ENCODE measurements at regions not wholly inside any gene's neighbourhood (a gene's known extent, or its start where the extent isn't known, plus 50 kb on each side); places are given as distances from the start of the nearest gene placed in this dataset.

DNA sequence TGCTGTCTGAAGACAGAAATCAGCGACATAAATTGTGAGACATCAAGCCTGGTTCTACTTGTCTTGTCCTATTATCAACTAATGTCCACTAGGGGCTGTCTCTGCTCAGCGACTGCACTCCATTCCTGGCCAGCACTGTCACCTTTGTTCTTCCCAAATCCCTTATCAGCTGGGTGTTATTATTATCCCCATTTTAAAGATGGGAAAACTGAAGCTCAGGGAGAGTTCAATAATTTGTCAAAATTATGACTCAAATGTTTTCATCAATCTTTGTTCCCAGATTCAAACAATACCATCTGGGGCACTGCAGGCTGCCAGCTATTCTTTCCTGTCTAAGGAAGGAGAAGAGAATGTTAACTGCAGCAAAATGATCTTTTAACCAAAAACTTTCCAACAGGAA lies 431.6 kb upstream of the NFE2L3 start:
- Mint-ChIP-seq H3K9me3 (peaks cover 49% of the 10 kb centered on the region), H3K36me3 (ENCODE audit: low read depth) (peaks cover under 1% of the 10 kb centered on the region; the same call in 1 of the 2 replicates), H3K27ac (no peak overlapping the region), H3K4me1 (ENCODE audit: low read depth) (no peaks in the 10 kb centered on the region), H3K27me3 (ENCODE audit: insufficient read depth) (no peaks in the 10 kb centered on the region; the same call in 1 of the 2 replicates), H3K4me3 (no peak overlapping the region)
- no peak for DNase-seq
- TF ChIP-seq, protein P1, sequence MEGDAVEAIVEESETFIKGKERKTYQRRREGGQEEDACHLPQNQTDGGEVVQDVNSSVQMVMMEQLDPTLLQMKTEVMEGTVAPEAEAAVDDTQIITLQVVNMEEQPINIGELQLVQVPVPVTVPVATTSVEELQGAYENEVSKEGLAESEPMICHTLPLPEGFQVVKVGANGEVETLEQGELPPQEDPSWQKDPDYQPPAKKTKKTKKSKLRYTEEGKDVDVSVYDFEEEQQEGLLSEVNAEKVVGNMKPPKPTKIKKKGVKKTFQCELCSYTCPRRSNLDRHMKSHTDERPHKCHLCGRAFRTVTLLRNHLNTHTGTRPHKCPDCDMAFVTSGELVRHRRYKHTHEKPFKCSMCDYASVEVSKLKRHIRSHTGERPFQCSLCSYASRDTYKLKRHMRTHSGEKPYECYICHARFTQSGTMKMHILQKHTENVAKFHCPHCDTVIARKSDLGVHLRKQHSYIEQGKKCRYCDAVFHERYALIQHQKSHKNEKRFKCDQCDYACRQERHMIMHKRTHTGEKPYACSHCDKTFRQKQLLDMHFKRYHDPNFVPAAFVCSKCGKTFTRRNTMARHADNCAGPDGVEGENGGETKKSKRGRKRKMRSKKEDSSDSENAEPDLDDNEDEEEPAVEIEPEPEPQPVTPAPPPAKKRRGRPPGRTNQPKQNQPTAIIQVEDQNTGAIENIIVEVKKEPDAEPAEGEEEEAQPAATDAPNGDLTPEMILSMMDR (IDR thresholded peaks at IDR 0.05) = no peak

DNA sequence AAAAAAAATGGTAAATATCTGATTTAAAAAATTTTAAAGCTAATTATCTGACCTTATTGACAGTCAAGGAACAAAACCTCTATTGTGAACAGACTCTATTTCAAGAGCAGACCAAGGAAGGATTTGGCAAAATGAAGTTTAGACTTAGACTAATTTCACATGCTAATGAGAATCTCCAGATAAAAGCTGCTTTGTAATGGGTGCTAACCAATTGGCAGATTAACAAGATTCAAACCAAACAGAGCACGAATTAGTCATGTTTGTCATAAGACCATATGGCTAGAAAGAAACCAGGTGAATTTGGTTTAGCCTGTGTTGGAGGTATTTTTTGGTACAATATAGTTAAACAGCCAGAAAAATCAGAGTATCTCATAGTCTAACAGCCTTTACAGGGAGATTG lies 429.1 kb upstream of the NFE2L3 start:
- TF ChIP-seq, protein P1 (IDR thresholded peaks at IDR 0.05) = no peak
- H3K4me3 Mint-ChIP-seq = no peak overlapping the region
- H3K27me3 Mint-ChIP-seq (ENCODE audit: insufficient read depth) = no peaks in the 10 kb centered on the region; the same call in 1 of the 2 replicates

GRCh38 chr7:25725451-25725850 lies 426.5 kb upstream of the NFE2L3 start:
- Mint-ChIP-seq H3K4me3 (no peak overlapping the region), H3K27ac (no peak overlapping the region)
- TF ChIP-seq, protein P1 (IDR thresholded peaks at IDR 0.05) = no peak

More for the DNA sequence above, 429.1 kb upstream of the NFE2L3 start:
- Mint-ChIP-seq H3K4me1 (ENCODE audit: low read depth) (no peaks in the 10 kb centered on the region), H3K9me3 (peaks cover 37% of the 10 kb centered on the region), H3K27ac (no peak overlapping the region), H3K36me3 (ENCODE audit: low read depth) (no peaks in the 10 kb centered on the region; the same call in 1 of the 2 replicates)
- no peak for DNase-seq

GRCh38 chr7:25726170-25726780 lies 425.7 kb upstream of the NFE2L3 start:
- TF ChIP-seq, protein P1 (IDR thresholded peaks at IDR 0.05) = no peak
- Mint-ChIP-seq H3K27me3 (ENCODE audit: insufficient read depth) (no peaks in the 10 kb centered on the region), H3K27ac (no peak overlapping the region), H3K36me3 (ENCODE audit: low read depth) (no peaks in the 10 kb centered on the region), H3K4me1 (ENCODE audit: low read depth) (no peaks in the 10 kb centered on the region), H3K9me3 (peaks cover 15% of the 10 kb centered on the region), H3K4me3 (no peak overlapping the region)
- no peak for DNase-seq

More at GRCh38 chr7:25725451-25725850, 426.5 kb upstream of the NFE2L3 start:
- DNase-seq = no peak
- Mint-ChIP-seq H3K27me3 (ENCODE audit: insufficient read depth) (no peaks in the 10 kb centered on the region), H3K36me3 (ENCODE audit: low read depth) (no peaks in the 10 kb centered on the region), H3K4me1 (ENCODE audit: low read depth) (no peaks in the 10 kb centered on the region), H3K9me3 (peaks cover 21% of the 10 kb centered on the region)

DNA sequence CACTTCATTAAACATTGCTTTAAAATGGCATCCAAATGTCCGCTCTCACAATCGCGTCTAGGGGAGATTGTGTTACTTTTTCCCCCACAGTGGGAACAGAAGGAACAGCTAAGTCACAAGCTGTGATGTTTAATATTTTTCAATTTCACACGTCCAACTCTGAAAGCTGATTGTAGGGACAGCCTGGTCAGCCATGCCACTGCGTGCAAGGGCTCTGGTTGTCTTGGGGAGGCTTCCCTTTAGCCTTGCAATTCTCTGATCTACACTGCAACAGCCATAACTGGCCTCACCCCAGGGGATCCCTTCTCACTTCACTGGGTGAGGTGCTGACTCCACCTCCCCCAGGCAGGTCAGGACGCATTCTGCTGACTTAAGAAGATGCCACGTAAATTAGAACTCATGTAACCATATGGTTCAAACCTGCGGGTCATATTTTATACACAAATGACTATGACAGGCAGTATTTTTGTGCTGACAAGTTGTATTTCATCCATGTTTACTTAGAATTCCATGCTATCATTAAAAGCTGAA lies 425.2 kb upstream of the NFE2L3 start:
- Mint-ChIP-seq H3K36me3 (ENCODE audit: low read depth) (no peaks in the 10 kb centered on the region), H3K27me3 (ENCODE audit: insufficient read depth) (no peaks in the 10 kb centered on the region), H3K9me3 (peaks cover 10% of the 10 kb centered on the region), H3K4me1 (ENCODE audit: low read depth) (no peaks in the 10 kb centered on the region), H3K27ac (no peak overlapping the region), H3K4me3 (no peak overlapping the region)
- DNase-seq = no peak
- TF ChIP-seq, protein P1 (IDR thresholded peaks at IDR 0.05) = no peak

Data from HFFc6 (cell line).